A673 (cell line): ENCODE measurements at regions not wholly inside any gene's neighbourhood (a gene's known extent, or its start where the extent isn't known, plus 50 kb on each side); places are given as distances from the start of the nearest gene placed in this dataset.
"Not testable (repeated sequence)": the region's sequence is repeated elsewhere in the genome, so short reads cannot be mapped to it uniquely, and the experiment has no call there.

Experiments
- BruUV-seq: library from RNA; stranded (reverse); fragments of 400-500 nt; replicated peaks from 2 replicates; lab custom pipeline; 2021; lab: Mats Ljungman, UMichigan
- CTCF ChIA-PET: fragments of 300-600 bp; sonication (Branson Sonifier 250); formaldehyde crosslinking; loops from one replicate; lab custom pipeline; 2022; ENCODE audit warnings: antibody characterized with exemption; lab: Charles Lee
- POLR2A ChIA-PET: fragments of 300-600 bp; sonication (Branson Sonifier 250); formaldehyde crosslinking; loops from one replicate; lab custom pipeline; 2022; ENCODE audit warnings: antibody characterized with exemption; ENCODE audit not compliant: low non-redundant PET; lab: Charles Lee
- DNase-seq: peaks from one replicate; pipeline ENCODE4 v3.0.0-alpha.2; 2015; ENCODE audit warnings: low spot score
- H3K27ac ChIP-seq: fragments of 200-600 bp; sonication (generic); 2 replicates; pipeline ENCODE4 v1.5.1; 2016; ENCODE audit warnings: mixed run types, low read depth, mild to moderate bottlenecking, mixed read lengths, antibody characterized with exemption, low read length; ENCODE audit not compliant: poor library complexity, severe bottlenecking
- H3K27me3 ChIP-seq: fragments of 200-600 bp; sonication (generic); replicated peaks from 2 replicates; pipeline ENCODE4 v1.6.1; 2017; ENCODE audit warnings: mixed run types, low read depth, mild to moderate bottlenecking, mixed read lengths, antibody characterized with exemption, low read length; ENCODE audit not compliant: insufficient read depth, poor library complexity
- H3K36me3 ChIP-seq: fragments of 200-600 bp; sonication (generic); 2 replicates; pipeline ENCODE4 v1.6.1; 2016; ENCODE audit warnings: mixed run types, mild to moderate bottlenecking, mixed read lengths, antibody characterized with exemption, low read length; ENCODE audit not compliant: insufficient read depth, poor library complexity, severe bottlenecking
- H3K4me1 ChIP-seq: fragments of 200-600 bp; sonication (generic); 2 replicates; pipeline ENCODE4 v1.6.1; 2017; ENCODE audit warnings: mixed run types, mild to moderate bottlenecking, mixed read lengths, antibody characterized with exemption, low read length; ENCODE audit not compliant: insufficient read depth, poor library complexity, severe bottlenecking
- H3K4me3 ChIP-seq: fragments of 200-600 bp; sonication (generic); 2 replicates; pipeline ENCODE4 v1.5.1; 2016; ENCODE audit warnings: low read depth, mixed run types, mild to moderate bottlenecking, mixed read lengths, low read length; ENCODE audit not compliant: poor library complexity, severe bottlenecking
- H3K9me3 ChIP-seq: fragments of 200-600 bp; sonication (generic); 2 replicates; pipeline ENCODE4 v1.6.1; 2016; ENCODE audit warnings: mixed run types, low read depth, mild to moderate bottlenecking, mixed read lengths, antibody characterized with exemption, low read length; ENCODE audit not compliant: poor library complexity, severe bottlenecking
- CTCF ChIP-seq: fragments of 300-800, 200-600 bp; sonication (generic); conservative IDR thresholded peaks from 2 replicates; pipeline ENCODE4 v1.5.1; 2017; ENCODE audit warnings: low read depth, mild to moderate bottlenecking, antibody characterized with exemption, low read length, moderate library complexity, mixed read lengths
- EZH2 ChIP-seq: fragments of 200-600 bp; sonication (generic); IDR thresholded peaks from 2 replicates; pipeline ENCODE4 v1.6.1; 2017; ENCODE audit warnings: borderline replicate concordance, low read depth, mild to moderate bottlenecking, mixed read lengths, antibody characterized with exemption, low read length; ENCODE audit not compliant: poor library complexity, severe bottlenecking
- intact Hi-C: fragments of 100-400 bp; cut with micrococcal nuclease; formaldehyde crosslinking; loops from one replicate; pipeline ENCODE4 v1.10.0; 2022; ENCODE audit not compliant: unreplicated experiment

- no peaks in the 10 kb centered on the region for H3K27me3 ChIP-seq
- CTCF ChIA-PET: no interaction called here
- intact Hi-C loops: no loop called here
- H3K4me3 ChIP-seq: no peak overlapping the region
- H3K36me3 ChIP-seq: no peaks in the 10 kb centered on the region
- H3K4me1 ChIP-seq: no peaks in the 10 kb centered on the region
- POLR2A ChIA-PET: no interaction called here
- no TSS peak for BruUV-seq
- no peak overlapping the region for H3K27ac ChIP-seq
- DNase-seq: no peak
- H3K9me3 ChIP-seq: no peaks in the 10 kb centered on the region
- no peak for TF ChIP-seq CTCF
- no peak for TF ChIP-seq EZH2
Observed at GRCh38 chr5:174581894-174582293, 142.5 kb upstream of the MSX2 start.

GRCh38 chr5:174583071-174583470 lies 141.3 kb upstream of the MSX2 start:
- Histone ChIP-seq H3K36me3 (no peaks in the 10 kb centered on the region), H3K9me3 (no peaks in the 10 kb centered on the region), H3K27me3 (no peaks in the 10 kb centered on the region), H3K4me3 (no peak overlapping the region), H3K27ac (no peak overlapping the region), H3K4me1 (no peaks in the 10 kb centered on the region)
- TF ChIP-seq CTCF (no peak), EZH2 (no peak)
- CTCF ChIA-PET: no interaction called here
- DNase-seq: no peak
- POLR2A ChIA-PET: no interaction called here
- BruUV-seq: no TSS peak
- intact Hi-C loops: no loop called here

- intact Hi-C loops: no loop called here
- peaks cover 4% of the 10 kb centered on the region for H3K27me3 ChIP-seq
- ChIA-PET POLR2A (no interaction called here), CTCF (no interaction called here)
- DNase-seq: no peak
- H3K36me3 ChIP-seq: no peaks in the 10 kb centered on the region
- no peak overlapping the region for H3K4me3 ChIP-seq
- no TSS peak for BruUV-seq
- no peaks in the 10 kb centered on the region for H3K4me1 ChIP-seq
- no peaks in the 10 kb centered on the region for H3K9me3 ChIP-seq
- H3K27ac ChIP-seq: no peak overlapping the region
- TF ChIP-seq EZH2 (no peak), CTCF (no peak)
Observed at GRCh38 chr5:174585472-174585871, 138.9 kb upstream of the MSX2 start.

GRCh38 chr5:174586163-174586562 lies 138.2 kb upstream of the MSX2 start:
- BruUV-seq, POLR2A ChIA-PET, intact Hi-C loops, H3K4me1 ChIP-seq, H3K9me3 ChIP-seq, DNase-seq, H3K36me3 ChIP-seq, H3K27ac ChIP-seq, H3K27me3 ChIP-seq, H3K4me3 ChIP-seq: not testable (repeated sequence)
- CTCF ChIA-PET: interaction anchor here (0.5 kb wide), 1 partner anchor 92 kb away, joined by 3 read pairs; no protein-coding TSS in a partner anchor
